NCI-H69 (cell line): ENCODE measurements at regions not wholly inside any gene's neighbourhood (a gene's known extent, or its start where the extent isn't known, plus 50 kb on each side); places are given as distances from the start of the nearest gene placed in this dataset.
"Not testable (repeated sequence)": the region's sequence is repeated elsewhere in the genome, so short reads cannot be mapped to it uniquely, and the experiment has no call there.

Source experiments
- DNase-seq: peaks from one replicate; lab custom pipeline; 2025; lab: John Stamatoyannopoulos, UW

- peak; percentile 60 for DNase-seq
Observed at GRCh38 chr14:106061877-106062500, 535.6 kb downstream of the TMEM121 start.

DNA sequence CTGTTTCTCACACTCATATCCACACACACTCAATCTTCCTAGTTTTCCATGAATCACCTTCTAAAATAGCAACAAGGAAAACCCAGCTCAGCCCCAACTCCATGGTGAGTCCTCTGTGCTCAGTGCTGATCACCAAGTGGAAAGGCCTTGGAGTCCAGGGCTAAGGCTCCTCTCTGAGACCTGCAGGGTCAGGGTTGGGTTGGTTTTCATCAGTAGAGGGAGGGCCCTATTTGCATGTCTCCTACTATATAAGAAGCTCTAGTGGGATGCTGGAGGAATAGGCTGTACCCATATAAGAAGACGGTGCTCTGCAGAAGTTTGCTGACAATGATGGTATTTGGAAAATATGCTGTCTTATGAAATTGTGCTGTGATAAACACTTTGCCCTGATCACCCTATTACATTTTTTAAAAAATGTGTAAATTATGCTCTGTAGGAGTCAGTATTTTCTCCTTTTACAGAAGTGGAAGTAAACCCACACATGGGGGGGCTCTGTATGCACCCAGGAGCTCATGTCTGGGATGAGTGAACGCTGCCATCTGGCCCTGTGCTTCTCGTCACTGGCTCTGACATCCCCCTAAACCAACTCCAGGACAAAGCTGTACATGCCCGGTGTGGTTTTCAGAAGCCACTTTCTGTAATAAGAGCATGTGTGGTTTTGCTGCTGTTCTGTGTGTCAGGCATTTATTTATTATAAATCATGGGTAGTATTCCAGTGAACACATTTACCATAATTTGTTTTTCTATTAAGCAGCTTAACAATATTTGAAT lies 536.3 kb downstream of the TMEM121 start:
- DNase-seq: no peak

DNA sequence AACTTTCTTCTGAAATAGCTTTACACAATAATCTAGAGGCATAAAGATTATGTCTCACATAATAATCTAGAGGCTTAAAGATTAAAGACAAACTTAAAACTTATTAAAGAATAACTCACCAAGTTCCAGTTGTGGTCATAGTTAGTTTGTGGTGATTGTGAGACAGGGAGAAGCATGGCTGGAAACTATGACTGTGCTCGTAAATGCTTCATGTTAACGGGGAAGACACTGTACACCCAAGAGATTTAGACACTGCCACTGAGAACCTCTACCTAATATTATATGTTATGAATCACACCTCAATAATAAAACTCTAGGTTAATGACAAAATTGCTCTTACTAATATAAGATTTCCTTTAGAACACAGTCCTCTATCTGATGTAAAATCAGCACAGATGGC lies 541.6 kb downstream of the TMEM121 start:
- peak; percentile 24 for DNase-seq

- DNase-seq: no peak
Observed at GRCh38 chr14:106069804-106070625, 543.6 kb downstream of the TMEM121 start.

DNA sequence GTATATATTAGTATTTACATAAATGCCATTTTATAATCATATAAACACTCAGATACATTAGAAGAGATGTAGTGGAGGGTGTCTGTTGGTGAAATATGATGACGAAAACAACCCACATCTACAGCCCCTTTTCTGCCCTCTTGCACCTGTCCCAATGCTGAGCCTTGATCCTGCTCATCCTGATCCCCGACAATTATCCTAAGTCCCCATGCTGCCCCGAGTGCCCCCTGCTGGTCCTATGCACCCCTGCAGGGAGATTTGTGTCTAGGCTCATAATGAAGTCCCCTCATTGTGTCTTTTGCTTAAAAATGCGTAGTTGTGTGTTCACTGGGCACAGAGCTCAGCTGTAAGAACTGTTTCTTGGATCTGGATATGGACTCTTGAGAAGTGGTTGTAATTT lies 554.5 kb downstream of the TMEM121 start:
- no peak for DNase-seq

DNA sequence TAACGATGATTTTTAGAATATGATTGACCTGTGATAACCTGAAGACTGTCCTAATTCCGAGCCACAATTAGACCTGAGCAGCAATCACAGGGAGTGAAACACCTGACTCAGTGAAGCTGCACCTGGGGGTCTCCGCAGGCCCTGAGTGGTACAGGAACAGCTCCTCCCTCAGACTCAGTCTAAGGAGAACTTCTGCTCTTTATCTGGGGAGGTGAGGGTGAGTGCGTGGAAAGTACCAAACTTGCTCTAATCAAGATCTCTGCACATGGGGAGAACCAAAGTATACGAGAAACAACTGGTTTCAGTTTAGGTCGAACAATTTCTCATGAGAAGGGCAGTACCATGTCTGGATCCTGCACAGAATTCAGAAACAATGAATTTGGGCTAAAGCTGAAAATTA lies 555.3 kb downstream of the TMEM121 start:
- DNase-seq: not testable (repeated sequence)

GRCh38 chr14:106083082-106083481 lies 556.7 kb downstream of the TMEM121 start:
- peak; percentile 26 for DNase-seq

GRCh38 chr14:106087837-106088236 lies 561.5 kb downstream of the TMEM121 start:
- DNase-seq: no peak

DNA sequence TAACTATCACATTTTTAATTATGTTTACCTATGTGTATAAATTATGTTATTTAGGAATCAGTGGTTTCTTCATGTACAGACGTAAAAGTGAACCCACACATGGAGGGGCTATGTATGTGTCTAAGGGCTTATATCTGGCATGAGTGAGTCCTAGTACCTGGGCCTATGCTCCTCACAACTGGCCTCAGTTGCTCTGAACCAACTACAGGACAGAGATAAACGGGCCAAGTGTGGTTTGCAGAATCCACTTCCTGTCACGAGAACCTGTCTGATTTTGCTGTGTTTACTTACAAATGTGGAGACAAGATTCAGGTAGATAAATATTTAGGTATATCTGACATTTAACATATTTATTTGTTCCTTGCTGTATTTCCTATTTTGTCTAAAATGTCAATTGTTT lies 562.5 kb downstream of the TMEM121 start:
- not testable (repeated sequence) for DNase-seq

DNA sequence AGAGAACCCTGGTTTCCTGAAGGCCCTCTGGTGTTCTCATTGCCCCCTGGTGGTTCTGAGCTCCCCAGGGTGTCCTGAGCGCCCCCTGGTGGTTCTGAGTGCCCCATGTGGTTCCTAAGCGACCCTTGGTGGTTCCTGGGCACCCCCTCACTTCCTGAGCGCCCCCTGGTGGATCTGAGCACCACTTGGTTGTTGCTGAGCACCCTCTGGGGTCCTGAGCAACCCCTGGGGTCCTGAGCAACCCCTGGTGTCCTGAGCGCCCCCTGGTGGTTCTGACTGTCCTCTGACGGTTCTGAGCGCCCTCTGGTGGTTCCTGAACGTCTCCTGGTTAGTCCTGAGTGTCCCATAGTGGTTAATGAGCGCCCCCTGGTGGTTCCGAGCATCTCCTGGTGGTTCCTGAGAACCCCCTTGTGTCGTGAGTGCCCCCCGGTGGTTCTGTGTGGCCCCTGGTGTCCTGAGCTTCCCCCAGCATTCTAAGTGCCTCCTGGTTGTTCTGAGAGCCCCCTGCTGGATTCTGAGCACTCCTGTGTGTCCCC lies 568.3 kb downstream of the TMEM121 start:
- DNase-seq: peak; percentile 83

DNA sequence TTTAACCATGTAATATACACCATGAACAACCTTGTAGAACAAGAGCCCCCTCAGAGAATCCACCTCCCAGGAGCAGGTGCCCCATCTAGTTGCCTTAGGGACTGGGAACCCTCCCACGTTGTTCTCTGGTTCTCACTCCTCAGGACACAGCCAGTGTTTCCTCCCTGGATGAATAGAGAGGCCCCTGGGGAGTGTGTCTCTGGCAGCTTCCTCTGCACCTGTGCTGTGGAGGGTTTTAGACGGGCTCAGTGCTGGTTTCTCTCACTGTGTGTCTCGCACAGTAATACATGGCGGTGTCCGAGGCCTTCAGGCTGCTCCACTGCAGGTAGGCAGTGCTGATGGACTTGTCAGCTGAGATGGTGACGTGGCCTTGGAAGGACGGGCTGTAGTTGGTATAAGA lies 581.3 kb downstream of the TMEM121 start:
- peak; percentile 73 for DNase-seq

- no peak for DNase-seq
Observed at GRCh38 chr14:106109337-106109736, 583.0 kb downstream of the TMEM121 start.

DNA sequence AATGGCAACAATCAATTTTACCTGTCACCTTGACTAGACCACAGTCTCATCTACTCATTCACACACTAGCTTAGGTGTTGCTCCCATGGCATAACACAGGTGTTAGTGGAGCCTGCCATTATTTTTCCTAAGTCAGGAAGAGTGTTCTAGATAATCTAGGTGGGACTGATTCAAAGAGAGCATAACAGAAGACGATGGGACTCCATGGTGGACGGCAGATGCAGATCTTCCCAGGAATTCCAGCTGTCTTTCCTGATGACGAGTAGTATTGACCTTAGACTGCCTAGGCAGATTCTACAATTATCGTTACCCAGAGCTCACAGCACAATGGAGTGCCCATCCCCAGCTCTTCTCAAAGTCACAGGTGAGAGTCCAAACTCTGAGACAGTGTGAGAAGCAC lies 589.0 kb downstream of the TMEM121 start:
- DNase-seq: no peak

DNA sequence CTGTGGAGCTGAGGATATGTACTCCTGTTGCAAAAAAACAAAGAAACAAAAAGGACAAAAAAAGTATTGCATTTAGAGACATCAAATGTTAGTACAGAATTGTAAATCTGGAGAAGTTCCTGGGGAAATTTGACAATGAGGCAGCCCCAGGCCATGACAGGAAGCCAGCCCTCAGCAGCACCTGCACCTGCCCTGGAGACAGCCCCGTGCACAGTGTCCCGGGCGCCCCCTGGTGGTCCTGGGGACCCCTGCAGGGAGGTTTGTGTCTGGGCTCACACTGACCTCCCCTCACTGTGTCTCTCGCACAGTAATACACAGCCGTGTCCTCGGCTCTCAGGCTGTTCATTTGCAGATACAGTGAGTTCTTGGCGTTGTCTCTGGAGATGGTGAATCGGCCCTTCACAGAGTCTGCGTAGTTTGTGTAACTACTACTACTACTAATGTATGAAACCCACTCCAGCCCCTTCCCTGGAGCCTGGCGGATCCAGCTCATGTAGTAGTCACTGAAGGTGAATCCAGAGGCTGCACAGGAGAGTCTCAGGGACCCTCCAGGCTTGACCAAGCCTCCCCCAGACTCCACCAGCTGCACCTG lies 590.1 kb downstream of the TMEM121 start:
- DNase-seq: peak; percentile 15

GRCh38 chr14:106120101-106120500 lies 593.7 kb downstream of the TMEM121 start:
- DNase-seq: peak; percentile 5

GRCh38 chr14:106129274-106129673 lies 602.9 kb downstream of the TMEM121 start:
- DNase-seq: peak; percentile 30

- DNase-seq: not testable (repeated sequence)
Observed at GRCh38 chr14:106129904-106130661, 603.7 kb downstream of the TMEM121 start.

DNA sequence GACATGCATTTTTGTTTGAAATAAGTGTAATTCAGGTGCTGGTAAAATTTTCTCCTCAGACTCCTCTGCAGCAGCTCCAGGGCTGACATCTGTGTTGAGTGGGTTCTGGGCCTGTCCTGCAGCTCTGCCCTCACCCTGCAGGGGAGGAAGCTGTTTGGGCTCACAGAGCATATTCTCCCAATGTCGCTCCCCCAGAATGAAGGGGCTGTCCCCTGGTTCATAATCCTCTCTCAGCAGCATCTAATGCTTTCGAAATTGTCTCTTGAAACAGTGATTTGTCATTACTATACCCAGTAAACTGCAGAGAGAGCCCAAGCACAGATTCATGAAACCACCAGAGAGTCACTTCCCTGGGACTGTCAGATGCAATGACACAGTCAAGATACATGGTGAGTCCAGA lies 606.7 kb downstream of the TMEM121 start:
- not testable (repeated sequence) for DNase-seq

GRCh38 chr14:106134886-106135285 lies 608.5 kb downstream of the TMEM121 start:
- DNase-seq: no peak

DNA sequence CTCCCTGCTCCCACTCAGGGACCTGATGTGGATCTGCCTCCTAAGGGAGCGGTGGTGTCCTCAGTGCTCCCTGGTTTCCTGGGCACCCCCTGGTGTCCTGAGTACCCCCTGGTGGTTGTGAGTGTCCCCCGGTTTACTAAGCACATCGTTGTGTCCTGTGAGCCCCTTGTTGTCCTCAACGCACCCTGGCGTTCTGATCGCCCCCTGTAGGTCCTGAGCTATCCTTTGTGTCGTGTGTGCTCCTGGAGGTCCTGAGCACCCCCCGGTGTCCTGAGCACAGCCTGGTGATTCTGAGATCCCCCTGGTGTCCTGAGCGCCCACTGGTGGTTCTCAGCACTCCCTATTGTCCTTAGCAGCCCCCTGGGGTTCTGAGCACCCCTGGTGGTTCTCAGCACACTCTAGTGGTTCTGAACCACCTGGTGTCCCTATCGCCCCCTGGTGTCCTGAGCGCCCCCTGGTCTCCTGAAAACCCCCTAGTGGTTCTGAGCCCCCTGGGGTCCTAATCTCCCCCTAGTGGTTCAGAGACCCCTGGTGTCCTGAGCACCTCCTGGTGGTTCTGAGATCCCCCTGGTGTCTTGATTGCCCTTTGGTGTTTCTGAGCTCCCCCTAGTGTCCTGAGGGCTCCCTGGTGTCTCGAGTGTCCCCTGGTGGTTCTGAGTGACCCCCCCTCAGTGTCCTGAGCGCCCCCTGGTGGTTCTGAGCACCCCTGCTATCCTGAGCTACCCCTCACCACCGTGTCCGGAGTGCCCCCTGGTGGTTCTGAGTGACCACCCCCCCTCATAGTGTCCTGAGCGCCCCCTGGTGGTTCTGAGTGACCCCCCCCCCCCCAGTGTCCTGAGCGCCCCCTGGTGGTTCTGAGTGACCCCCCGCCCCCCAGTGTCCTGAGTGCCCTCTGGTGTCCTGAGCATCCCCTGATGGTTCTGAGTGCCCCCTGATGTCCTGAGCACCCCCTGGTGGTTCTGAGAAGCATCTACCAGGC lies 615.1 kb downstream of the TMEM121 start:
- peak; percentile 26 for DNase-seq
